ENCODE measurements at regions not wholly inside any gene's neighbourhood (a gene's known extent, or its start where the extent isn't known, plus 50 kb on each side); places are given as distances from the start of the nearest gene placed in this dataset.
"Not testable (repeated sequence)": the region's sequence is repeated elsewhere in the genome, so short reads cannot be mapped to it uniquely, and the experiment has no call there.

DNA sequence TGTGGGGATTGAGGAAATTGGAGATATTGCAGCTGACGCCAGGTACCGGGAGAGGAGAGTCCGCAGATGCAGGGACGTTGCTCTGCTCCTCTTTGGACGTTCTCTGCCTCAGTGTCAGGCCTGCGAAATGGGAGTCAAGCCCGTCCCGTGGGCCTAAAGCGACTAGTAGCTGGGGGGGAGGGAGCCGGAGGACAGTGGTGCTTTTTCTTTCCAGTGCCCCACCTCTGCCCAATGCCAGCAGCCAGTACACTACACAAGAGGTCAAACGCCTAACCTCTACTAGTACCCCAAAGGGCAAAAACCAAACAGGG is 413.6 kb upstream of the ESRRG start:
- TF ChIP-seq SPI1 (IDR thresholded peaks at IDR 0.05; ENCODE audit: low read depth, low read length) (no peak), PAX5 (IDR thresholded peaks at IDR 0.05; ENCODE audit: insufficient read depth, low read length, severe bottlenecking) (no peak), POU2F2 (IDR thresholded peaks at IDR 0.05; ENCODE audit: low read depth, low read length) (no peak), TAF1 (IDR thresholded peaks at IDR 0.05; ENCODE audit: low read depth, low read length) (no peak), POLR2A (IDR thresholded peaks at IDR 0.05; ENCODE audit: low read depth, low read length) (no peak), POLR2AphosphoS5 (IDR thresholded peaks at IDR 0.05; ENCODE audit: low read depth, low read length) (no peak)
- FAIRE-seq (no peak), DNase-seq (ENCODE audit: insufficient read length, low spot score) (no peak)

DNA sequence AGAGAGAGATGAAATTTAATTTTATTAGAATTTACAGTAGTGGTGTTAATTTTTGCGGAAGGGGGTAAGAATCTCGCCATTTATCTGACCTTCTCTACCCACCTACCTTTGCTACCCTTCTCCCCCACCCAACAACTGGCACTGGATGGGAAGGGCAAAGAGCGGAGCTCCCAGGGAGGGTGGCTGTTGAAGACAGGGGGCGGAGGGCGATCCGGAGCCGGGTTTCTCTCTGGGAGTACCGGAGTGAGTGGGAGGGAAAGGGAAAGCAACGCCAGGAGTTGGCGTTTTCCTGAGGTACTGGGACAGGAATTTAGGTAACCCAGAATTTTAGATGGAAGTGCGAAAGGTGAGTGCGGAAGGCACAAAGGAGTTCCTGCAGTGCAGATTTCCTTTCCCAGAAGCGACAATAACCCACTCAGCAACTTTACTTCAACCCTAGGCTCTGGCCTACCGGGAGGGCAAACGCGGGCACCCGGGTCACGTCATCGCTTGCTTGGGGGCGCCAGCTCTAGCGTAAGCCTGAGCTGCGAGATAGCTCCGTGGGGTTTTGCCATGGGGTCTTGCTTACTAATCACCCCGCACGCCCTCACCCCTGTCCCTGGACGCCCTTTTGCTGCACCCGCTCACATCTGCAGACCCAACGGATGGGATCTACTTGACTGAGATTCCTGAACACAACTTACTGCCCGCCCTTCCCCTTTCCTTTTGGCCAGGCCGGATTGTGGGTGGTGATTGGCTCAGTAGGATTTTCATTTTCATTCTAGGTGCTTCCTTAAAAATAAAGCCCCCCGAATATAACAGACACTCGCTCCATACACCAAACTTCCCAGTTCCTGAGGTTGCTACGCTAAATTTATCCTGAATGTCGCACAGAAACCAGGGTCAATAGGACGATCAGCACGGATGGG is 413.0 kb upstream of the ESRRG start:
- TF ChIP-seq SPI1 (IDR thresholded peaks at IDR 0.05; ENCODE audit: low read depth, low read length), result no peak
- TF ChIP-seq POLR2AphosphoS5 (IDR thresholded peaks at IDR 0.05; ENCODE audit: low read depth, low read length), result no peak
- TF ChIP-seq TAF1 (IDR thresholded peaks at IDR 0.05; ENCODE audit: low read depth, low read length), result no peak
- TF ChIP-seq PAX5 (IDR thresholded peaks at IDR 0.05; ENCODE audit: insufficient read depth, low read length, severe bottlenecking), result no peak
- TF ChIP-seq POLR2A (IDR thresholded peaks at IDR 0.05; ENCODE audit: low read depth, low read length), result no peak
- no peak for TF ChIP-seq POU2F2 (IDR thresholded peaks at IDR 0.05; ENCODE audit: low read depth, low read length)
- FAIRE-seq (no peak), DNase-seq (ENCODE audit: insufficient read length, low spot score) (no peak)

DNA sequence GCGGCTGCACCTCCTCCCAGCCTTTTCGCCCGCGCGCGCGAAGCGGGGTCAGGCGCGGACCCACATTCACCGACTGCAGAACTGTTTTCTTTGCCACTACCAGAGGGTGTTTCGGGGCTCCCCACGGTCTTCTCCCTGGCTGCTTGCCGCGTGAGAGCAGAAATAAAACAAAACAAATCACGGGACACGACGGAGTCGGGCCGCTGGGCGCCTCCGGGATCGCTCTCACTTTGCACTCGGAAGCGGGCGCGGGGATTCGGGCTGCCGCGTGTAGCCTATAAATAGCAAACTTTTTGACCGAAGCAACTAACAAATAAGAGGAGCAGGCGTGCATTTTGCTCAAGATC is 412.3 kb upstream of the ESRRG start:
- FAIRE-seq, result no peak
- TF ChIP-seq POU2F2 (IDR thresholded peaks at IDR 0.05; ENCODE audit: low read depth, low read length), result no peak
- no peak for DNase-seq (ENCODE audit: insufficient read length, low spot score)

DNA sequence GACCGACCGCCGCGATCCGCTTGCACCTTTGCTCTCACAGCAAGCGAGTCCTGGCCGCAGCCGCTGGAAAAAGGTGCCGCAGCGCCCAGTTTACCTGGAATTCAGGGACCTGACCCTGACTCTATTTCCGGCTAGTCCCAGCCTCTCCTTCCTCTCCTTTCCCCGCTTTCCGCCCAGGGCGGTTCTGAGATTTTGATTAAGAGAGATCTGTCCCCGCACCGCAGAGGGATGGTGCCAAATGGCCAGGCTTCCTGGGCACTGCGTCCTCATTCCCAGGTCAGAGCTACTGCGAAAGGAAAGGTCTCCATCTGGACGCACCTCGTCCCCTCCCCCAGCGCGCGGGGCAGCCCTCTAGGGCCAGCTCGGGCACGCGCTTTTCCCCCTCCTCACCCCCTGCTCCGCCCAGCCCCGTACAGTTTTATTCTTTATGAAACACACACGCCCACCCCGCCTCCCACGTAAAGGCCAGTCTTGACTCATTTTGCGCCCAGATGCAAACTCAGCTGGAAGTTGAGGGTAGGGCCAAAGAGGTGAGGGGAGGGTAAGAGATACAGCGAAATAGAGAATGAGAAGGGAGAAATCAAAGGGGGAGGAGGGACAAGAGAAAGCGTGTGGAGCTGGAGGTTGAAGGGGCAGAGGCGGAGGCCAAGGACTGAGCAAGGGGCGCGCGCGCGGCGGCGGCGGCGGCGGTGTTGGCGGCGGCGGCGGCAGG is 411.8 kb upstream of the ESRRG start:
- TF ChIP-seq POLR2A (IDR thresholded peaks at IDR 0.05; ENCODE audit: low read depth, low read length) (no peak), TAF1 (IDR thresholded peaks at IDR 0.05; ENCODE audit: low read depth, low read length) (no peak), SPI1 (IDR thresholded peaks at IDR 0.05; ENCODE audit: low read depth, low read length) (no peak), POLR2AphosphoS5 (IDR thresholded peaks at IDR 0.05; ENCODE audit: low read depth, low read length) (no peak), POU2F2 (IDR thresholded peaks at IDR 0.05; ENCODE audit: low read depth, low read length) (no peak), PAX5 (IDR thresholded peaks at IDR 0.05; ENCODE audit: insufficient read depth, low read length, severe bottlenecking) (no peak)
- DNase-seq (ENCODE audit: insufficient read length, low spot score) (no peak), FAIRE-seq (no peak)

DNA sequence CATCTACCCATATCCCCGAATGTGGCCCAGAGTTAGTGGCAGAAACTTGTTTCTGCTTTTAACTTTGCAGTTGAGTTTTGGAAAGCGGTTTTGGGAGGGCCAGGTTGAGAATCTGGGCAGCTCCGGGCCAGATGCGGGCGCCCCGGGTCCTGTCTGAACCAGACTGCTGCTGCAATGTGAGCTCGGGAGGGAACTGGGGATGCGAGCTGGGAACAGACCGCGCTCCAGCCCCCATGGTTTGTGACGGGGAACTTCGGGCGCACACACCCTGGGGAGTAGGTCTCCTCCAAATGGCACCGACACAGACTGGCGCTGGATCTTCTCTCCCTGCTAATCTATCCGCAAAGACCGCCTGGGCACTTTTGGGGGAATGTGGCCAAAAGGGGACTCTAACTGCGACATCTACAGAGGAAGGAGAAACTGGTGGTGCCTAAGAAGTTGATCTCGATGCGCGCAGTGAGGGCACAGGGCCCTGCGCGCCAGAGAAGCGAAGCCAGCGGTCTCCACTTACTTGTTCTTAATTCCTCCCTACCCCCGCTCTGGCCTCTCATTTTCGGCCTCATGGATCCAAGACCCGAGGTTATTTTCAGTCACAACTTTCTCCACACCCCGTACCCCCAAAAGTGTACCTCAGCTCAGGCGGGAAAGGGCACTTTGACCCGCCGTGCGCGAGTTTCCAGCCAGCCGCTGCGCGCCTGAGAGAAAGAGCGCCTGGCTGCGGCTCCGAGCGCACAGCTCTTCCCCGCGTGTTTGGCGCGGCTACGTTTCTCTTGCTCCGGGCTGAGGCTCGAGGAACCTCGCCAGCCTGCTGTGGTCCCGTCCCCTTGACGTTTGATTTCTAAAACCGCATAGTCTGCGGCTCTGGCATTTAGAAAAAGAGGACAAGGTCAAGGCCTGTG is 411.0 kb upstream of the ESRRG start:
- DNase-seq (ENCODE audit: insufficient read length, low spot score) (no peak), FAIRE-seq (no peak)
- TF ChIP-seq PAX5 (IDR thresholded peaks at IDR 0.05; ENCODE audit: insufficient read depth, low read length, severe bottlenecking) (no peak), POU2F2 (IDR thresholded peaks at IDR 0.05; ENCODE audit: low read depth, low read length) (no peak), POLR2A (IDR thresholded peaks at IDR 0.05; ENCODE audit: low read depth, low read length) (no peak), POLR2AphosphoS5 (IDR thresholded peaks at IDR 0.05; ENCODE audit: low read depth, low read length) (no peak), TAF1 (IDR thresholded peaks at IDR 0.05; ENCODE audit: low read depth, low read length) (no peak), SPI1 (IDR thresholded peaks at IDR 0.05; ENCODE audit: low read depth, low read length) (no peak)

DNA sequence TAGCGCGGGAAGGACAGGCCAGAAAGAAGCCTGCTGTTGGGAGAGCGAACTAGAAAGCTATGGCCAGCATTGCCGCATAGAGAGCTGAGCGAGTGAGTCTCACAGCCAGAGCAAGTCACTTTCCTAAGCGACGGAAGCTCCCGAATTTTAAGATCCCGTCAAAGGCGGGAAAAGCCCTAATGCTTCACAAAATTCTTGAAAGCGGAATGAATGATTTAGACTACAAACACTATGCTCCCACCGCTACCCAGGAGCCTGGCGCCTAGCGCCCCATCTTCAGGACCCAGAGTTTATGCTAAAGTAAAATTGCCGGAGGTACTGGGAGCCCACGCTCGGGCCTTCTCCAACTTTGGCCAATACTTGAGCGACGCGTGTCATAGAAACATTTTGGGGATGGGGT is 409.9 kb upstream of the ESRRG start:
- FAIRE-seq (no peak), DNase-seq (ENCODE audit: insufficient read length, low spot score) (no peak)
- TF ChIP-seq TAF1 (IDR thresholded peaks at IDR 0.05; ENCODE audit: low read depth, low read length) (no peak), POU2F2 (IDR thresholded peaks at IDR 0.05; ENCODE audit: low read depth, low read length) (no peak), POLR2AphosphoS5 (IDR thresholded peaks at IDR 0.05; ENCODE audit: low read depth, low read length) (no peak), POLR2A (IDR thresholded peaks at IDR 0.05; ENCODE audit: low read depth, low read length) (no peak)

DNA sequence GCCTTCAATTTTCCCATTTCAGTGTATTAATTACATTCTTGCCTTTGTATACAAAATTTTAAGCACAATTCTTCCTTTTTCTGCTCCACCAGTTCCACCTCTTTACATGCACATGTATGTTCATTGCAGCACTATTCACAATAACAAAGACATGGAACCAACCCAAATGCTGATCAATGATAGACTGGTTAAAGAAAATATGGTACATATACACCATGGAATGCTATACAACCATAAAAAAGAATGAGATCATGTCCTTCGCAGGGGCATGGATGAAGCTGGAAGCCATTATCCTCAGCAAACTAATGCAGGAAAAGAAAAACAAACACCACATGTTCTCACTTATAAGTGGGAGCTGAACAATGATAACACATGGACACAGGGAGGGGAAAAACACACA is 400.1 kb upstream of the ESRRG start:
- DNase-seq (ENCODE audit: insufficient read length, low spot score); FAIRE-seq: not testable (repeated sequence)

DNA sequence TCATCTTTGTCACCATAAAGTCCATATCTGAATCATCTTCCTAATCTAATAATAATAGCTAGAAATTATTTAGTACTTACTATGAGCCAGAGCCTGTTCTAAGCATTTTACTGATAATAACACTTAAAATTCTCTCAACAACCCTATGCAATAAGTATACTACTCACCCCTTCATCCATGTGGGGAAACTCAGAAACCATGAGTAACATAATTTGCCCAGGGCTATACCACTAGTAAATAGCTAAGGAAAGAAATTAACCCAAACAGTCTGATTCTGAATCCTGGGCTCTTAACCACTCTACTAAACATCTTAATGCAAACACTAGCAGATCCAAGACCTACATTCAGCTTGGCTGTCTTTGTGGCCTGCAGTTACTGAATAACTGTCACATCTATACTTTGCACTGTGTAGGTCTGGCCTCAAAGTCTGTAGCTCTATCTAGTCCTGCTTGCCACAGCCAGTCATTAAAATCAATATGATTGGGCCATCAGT is 394.8 kb upstream of the ESRRG start:
- no peak for TF ChIP-seq POLR2AphosphoS5 (IDR thresholded peaks at IDR 0.05; ENCODE audit: low read depth, low read length)
- TF ChIP-seq TAF1 (IDR thresholded peaks at IDR 0.05; ENCODE audit: low read depth, low read length), result no peak
- no peak for TF ChIP-seq SPI1 (IDR thresholded peaks at IDR 0.05; ENCODE audit: low read depth, low read length)
- TF ChIP-seq PAX5 (IDR thresholded peaks at IDR 0.05; ENCODE audit: insufficient read depth, low read length, severe bottlenecking), result no peak
- TF ChIP-seq POU2F2 (IDR thresholded peaks at IDR 0.05; ENCODE audit: low read depth, low read length), result no peak
- TF ChIP-seq POLR2A (IDR thresholded peaks at IDR 0.05; ENCODE audit: low read depth, low read length), result no peak
- no peak for DNase-seq (ENCODE audit: insufficient read length, low spot score)
- no peak for FAIRE-seq

Data from GM12891 (cell line).